ENCODE measurements at regions not wholly inside any gene's neighbourhood (a gene's known extent, or its start where the extent isn't known, plus 50 kb on each side); places are given as distances from the start of the nearest gene placed in this dataset.

DNA sequence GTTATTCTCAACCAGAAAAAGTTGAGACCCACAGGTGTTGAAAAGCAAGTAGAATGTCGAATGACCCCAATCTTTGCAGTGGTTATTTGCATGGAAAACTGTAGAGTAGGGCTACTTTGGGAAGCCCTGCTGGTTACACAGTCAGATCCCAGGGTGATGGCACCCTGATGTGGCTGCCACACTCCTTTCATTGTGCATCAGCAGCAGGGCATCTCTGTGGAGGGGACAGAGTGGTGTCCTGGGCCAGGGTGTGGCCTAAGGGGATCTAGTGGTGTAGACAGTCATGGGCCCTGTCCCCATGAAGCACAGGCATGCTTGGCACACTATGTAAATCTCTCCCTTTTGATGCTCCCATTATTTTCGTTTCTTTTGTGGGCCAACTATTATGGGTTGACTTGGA is 199.4 kb upstream of the NAV2 start (continued):
- TF ChIP-seq, protein P1, sequence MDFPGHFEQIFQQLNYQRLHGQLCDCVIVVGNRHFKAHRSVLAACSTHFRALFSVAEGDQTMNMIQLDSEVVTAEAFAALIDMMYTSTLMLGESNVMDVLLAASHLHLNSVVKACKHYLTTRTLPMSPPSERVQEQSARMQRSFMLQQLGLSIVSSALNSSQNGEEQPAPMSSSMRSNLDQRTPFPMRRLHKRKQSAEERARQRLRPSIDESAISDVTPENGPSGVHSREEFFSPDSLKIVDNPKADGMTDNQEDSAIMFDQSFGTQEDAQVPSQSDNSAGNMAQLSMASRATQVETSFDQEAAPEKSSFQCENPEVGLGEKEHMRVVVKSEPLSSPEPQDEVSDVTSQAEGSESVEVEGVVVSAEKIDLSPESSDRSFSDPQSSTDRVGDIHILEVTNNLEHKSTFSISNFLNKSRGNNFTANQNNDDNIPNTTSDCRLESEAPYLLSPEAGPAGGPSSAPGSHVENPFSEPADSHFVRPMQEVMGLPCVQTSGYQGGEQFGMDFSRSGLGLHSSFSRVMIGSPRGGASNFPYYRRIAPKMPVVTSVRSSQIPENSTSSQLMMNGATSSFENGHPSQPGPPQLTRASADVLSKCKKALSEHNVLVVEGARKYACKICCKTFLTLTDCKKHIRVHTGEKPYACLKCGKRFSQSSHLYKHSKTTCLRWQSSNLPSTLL (IDR thresholded peaks at IDR 0.05), result no peak

DNA sequence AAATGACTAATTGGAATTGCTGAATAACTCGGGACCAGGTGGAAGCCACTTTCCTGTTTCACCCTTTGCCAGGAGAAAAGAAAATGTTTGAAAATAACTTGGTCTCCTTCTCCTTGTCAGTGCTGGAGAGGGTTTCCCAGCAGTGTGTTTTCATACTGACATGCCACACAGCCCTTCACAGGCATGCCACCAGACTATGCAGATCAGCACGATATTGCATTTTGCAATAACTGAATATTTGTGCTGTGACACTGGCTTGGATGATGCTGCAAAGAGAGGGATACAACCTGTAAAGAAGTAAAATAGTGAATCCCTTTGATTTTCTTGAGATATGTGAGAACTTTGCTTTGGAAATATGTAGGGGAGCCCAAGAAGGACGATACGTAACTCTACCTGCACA is 200.0 kb upstream of the NAV2 start:
- no peak overlapping the region for H3K4me3 ChIP-seq
- intact Hi-C loops (cut with micrococcal nuclease), result no loop called here
- peaks cover 0 to 15% of the 10 kb centered on the region in 2 experiments; a peak in 2 of 5 replicates for H3K27me3 ChIP-seq (ENCODE audit: control insufficient read depth in 2 of 2, insufficient read depth in 2 of 2, low read length in 2 of 2)
- WGBS (ENCODE audit: insufficient coverage, low coverage, missing lambda C conversion rate), result 0% methylated on average over 4 of the region's 4 CpGs
- H3K9ac ChIP-seq (ENCODE audit: insufficient read depth in 1 of 2, low read depth in 2 of 2, low read length in 2 of 2), result no peak overlapping the region
- FAIRE-seq (no peak), ATAC-seq (no peak), DNase-seq (ENCODE audit: extremely low read depth in 1 of 4, low spot score in 3 of 4) (no peak)
- H3K9me3 ChIP-seq (replicated peaks; ENCODE audit: control insufficient read depth, insufficient read depth, low read depth, low read length), result no peaks in the 10 kb centered on the region
- H3K79me2 ChIP-seq (ENCODE audit: control insufficient read depth, insufficient read depth, low read length), result no peaks in the 10 kb centered on the region
- H3K4me2 ChIP-seq (ENCODE audit: insufficient read depth, low read length), result no peak overlapping the region
- H4K20me1 ChIP-seq (replicated peaks; ENCODE audit: control insufficient read depth, insufficient read depth, low read length), result no peaks in the 10 kb centered on the region
- BruUV-seq (replicated peaks), result no TSS peak
- ChIA-PET POLR2A (no interaction called here), CTCF (ENCODE audit: low intra/inter-chr PET ratio) (no interaction called here)
- no peaks in the 10 kb centered on the region for H3K9me1 ChIP-seq (ENCODE audit: control insufficient read depth, insufficient read depth, low read length)
- TF ChIP-seq ZBTB7A (IDR thresholded peaks at IDR 0.05; ENCODE audit: borderline replicate concordance, control insufficient read depth, low read depth, low read length) (no peak), KDM4B (IDR thresholded peaks at IDR 0.05; ENCODE audit: borderline replicate concordance in 2 of 2, low read depth in 1 of 2) (no peak), ZNF239 (CRISPR knock-in tag; IDR thresholded peaks at IDR 0.05) (no peak)
- H3K27ac ChIP-seq (ENCODE audit: extremely low read depth, low read depth, low read length), result no peak overlapping the region
- no peak overlapping the region for H2AFZ ChIP-seq (ENCODE audit: low read depth, low read length)
- H3K4me1 ChIP-seq (replicated peaks in 1 of 2; ENCODE audit: control insufficient read depth in 2 of 2, insufficient read depth in 2 of 2, low read length in 2 of 2), result no peaks in the 10 kb centered on the region
- in situ Hi-C loops (cut with MboI), result no loop called here
- H3K36me3 ChIP-seq (ENCODE audit: control insufficient read depth, insufficient read depth, low read length), result no peaks in the 10 kb centered on the region
